HG03060 (cell line): ENCODE measurements at regions not wholly inside any gene's neighbourhood (a gene's known extent, or its start where the extent isn't known, plus 50 kb on each side); places are given as distances from the start of the nearest gene placed in this dataset.

ENCODE experiments used
- ATAC-seq: cut with Tn5 transposase; IDR thresholded peaks from one replicate; pipeline ENCODE4 v1.9.1; 2021; ENCODE audit warnings: low read depth, moderate number of reproducible peaks; ENCODE audit not compliant: unreplicated experiment

DNA sequence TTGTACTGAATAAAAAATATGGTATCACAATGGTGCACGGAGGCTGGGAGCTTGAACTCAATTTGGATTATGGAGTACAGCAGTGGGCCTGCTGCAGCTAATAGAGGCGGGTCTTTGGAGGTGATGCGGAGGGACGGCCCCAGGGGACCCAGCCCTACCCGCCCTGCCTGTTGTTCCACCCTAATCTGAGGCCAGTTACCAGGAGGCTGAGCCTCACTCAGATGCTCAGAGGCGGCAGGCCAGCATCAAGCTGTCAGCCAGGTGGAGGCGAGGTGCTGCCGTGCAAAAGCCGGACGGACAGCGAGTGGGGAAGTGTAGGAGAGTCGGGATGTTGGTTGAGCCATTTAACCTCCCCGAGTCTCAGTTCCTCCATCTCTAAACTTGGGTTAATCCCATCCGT, 218.5 kb upstream of the RGMA start:
- no peak for ATAC-seq

DNA sequence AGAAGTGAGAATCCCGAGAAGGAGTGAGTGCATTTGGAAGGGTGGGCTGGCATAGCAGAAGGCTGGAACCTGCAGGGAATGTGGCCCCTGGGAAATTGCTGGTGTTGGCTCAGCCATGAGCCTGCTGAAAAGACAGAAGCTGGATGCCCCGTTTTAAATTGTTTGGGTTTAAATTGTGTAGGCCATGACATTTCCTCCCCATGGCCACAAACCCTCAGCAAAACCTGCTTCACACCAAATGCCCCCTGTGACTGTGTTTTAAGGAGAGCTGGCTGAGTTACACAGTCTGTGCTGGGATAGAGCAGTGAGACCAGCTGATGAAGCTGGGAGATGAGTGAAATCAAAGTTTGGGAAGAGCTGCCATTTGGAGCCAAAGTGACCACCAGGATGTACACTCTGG, 216.3 kb upstream of the RGMA start:
- ATAC-seq: no peak

- ATAC-seq: no peak
Observed at GRCh38 chr15:93302080-93302765, 213.2 kb upstream of the RGMA start.

GRCh38 chr15:93300796-93301195, 211.8 kb upstream of the RGMA start:
- ATAC-seq: no peak

DNA sequence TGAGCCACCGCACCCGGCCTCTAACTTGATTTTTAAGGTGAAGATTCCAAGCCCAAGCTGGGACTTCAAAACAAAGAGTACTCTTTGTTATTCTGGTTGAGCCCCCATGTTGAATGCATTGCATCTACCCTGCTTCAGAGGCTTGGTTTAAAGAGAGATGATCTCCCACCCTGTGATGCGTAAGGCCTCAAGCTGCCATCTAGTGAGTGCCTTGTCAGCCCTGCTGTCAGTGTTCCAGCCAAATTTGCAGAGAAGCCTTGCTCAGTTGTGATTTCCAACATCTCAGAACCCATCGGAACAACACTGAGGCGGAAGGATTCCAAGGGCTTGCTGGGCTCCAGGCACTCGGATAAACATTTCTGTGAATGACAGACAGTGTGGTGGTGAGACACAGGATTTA, 210.7 kb upstream of the RGMA start:
- no peak for ATAC-seq

DNA sequence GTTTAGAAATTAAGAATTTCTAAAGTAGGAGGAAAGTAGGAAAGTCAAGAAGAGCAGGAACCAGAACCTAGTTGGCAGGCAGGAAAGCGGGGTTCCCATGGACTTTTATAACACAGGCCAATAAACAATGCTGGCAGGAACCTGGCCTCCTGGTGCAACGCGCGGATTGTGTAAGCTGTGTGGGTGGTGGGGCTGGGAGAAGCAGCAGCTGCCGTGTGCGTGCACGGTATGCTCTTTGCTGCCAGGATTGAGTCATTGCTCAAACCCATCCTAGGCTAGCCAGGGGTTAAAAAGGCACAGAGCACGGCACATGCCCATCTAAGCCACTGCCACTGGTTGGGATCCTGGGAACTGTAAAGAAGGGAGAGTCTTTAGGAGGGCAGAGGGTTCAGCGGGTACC, 209.9 kb upstream of the RGMA start:
- no peak for ATAC-seq

DNA sequence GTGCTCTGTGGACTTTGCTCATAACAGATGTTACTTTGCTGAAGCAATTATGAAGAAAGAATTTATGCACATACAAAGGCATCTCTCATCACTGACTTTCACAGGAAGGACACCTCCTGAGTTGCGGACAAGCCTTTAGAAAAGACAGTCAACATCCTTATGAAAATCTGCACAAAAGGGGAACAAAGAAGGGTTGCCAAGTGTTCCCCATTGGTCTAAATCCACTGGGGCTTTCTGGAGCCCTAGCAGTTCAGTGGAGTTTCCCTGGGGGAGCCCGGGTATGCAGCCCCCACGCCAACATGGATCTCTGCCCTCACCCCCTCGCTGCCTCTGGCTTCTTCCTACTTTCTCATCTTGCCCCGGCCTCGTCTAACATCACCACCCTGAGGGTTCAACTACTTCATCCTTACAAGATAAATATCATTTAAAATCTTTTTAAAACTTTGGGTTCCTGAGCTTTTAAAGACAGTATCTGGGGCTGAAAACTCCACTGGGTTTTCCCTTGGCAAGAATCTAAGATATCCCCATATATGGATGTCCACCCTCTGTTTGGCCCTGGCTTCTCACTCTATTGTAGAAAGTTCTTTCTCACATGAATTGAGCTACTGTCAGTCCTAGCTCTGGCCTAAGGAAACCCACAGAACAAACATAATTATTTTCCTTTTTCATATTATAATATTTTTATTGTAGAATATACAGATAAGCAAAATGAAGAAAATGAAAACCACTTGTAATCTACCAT, 207.9 kb upstream of the RGMA start:
- ATAC-seq: no peak

DNA sequence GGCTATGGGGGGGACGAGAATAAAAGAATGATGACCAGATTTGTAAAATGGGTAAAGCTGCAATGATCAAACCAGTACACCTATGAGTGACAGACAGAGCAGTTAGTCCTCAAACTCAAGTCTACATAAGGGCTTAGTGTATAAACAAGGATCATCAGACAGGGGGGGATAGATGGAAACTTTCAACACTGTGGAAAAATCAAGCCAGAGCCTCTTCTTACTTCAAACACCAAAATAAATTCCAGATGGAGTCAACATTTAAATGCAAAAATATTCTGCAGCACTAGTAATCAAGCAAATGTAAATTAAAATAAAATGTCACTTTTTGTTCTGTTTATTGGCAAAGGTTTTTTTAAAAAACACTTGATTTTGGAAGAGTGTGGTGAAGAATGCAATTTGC, 205.9 kb upstream of the RGMA start:
- no peak for ATAC-seq

DNA sequence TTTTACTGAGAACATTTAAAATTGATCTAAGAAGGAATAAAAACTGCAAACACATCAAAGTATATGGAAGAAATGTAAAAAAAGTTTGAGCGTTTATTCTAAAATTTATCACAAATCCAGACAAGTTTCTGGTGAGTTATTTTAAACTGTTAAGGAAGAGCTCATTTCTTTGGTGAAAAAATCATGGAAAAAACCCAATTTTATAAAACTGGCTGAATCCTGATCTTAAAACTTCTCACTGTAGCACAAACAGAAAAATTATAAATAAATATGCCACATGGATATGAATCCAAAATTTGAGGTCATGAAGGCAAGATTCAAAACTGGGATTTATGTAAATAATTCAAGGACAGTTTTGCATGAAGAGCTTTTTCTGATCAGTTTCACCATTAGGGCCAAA, 205.1 kb upstream of the RGMA start:
- ATAC-seq: no peak

DNA sequence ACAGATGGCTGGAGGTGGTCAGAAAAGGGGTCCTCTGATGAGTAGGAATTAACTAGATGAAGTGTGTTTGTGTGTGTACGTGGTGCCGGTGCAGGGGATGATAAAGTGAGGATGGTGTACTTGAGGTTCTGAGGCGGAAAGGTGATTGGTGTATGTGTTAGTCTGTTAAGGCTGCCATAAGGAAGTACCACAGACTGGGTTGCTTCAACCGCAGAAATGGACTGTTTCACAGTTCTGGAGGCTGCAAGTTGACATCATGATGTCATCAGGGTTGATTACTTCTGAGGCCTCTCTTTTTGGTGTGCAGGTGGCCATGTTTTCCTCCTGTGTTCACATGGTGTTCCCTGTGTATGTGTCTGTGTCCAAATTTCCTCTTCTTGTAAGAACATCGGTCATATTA, 202.4 kb upstream of the RGMA start:
- ATAC-seq: no peak

DNA sequence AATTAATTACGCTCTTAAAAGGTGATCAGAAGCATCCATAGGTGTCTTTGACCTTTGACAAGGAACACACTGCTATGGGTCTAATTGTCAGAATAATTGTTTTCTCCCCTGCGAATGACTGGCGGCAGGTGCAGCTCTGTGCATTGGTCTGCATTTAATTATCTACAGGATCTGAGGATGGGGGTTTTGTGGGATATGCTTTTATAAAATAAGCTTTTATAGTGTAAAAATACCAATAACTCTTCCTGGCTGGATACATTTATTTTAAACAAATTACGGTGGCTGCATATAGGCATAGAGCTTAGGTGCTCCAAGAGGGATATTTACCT, 201.6 kb upstream of the RGMA start:
- ATAC-seq: no peak

GRCh38 chr15:93289941-93290617, 201.1 kb upstream of the RGMA start:
- no peak for ATAC-seq

DNA sequence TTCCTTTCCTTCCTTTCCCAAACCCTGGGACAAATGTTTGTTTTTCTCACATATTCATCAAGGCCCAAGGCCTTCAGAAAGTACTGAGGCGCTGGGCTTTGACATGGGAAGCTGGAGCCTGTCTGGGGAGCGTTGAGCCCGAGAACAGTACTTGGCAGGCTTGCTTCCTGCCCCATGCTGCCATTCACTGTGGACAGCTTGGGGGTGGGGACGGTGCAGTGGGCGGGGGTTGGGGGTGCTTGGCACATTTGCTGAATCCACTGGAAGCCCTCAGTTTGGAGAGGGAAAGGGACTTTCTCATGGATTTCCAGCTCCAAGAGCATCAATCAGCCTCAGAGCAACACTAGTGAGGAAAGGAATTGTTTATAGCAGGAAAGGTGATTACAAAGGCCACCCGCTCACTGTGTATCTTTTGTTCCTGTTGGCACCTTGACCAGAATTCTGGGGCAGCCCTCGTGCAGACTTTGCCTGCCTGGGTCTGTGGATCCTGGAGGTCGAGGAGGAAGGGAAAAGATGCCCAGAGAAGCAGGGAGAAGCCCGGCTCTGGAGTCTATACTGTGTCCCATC, 199.8 kb upstream of the RGMA start:
- no peak for ATAC-seq

- ATAC-seq: no peak
Observed at GRCh38 chr15:93286446-93286845, 197.4 kb upstream of the RGMA start.

DNA sequence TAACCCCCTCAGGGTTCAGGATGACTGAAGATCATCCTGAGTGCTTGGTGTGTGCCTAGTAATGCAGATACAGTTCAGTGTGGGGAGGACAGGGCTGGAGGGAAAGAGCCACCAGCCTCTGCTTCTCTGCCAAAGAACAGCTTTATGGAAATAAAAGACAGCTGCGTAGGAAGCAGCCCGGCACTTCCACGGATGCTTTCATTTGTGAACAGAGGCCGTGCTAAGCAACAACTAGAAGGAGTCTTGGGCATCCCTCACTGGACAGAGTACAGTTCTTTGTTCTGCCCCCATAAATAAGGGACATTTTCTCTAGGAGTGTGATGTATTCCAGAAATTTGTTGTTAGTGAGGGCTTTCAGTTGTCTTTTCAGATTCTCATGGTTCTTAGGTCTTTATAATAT, 194.8 kb upstream of the RGMA start:
- no peak for ATAC-seq

DNA sequence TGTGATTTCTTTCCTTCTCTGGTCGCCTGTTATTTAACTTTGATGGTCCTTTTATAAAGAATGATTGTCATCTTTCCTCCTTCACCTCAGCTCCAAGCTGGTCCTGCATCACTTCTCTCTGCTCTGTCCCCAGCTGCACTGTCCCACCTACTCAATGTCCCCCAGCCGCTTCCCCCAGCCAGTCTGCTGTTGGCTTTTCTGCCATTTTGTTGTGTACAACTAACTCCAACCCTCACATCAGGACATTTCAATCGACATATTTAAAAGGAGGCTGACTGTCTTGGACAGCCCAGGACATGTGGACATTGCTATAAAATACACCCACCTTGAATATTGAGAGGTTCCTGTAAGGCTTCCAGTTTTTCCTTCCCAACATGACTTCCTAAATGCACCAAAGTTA, 193.8 kb upstream of the RGMA start:
- no peak for ATAC-seq

DNA sequence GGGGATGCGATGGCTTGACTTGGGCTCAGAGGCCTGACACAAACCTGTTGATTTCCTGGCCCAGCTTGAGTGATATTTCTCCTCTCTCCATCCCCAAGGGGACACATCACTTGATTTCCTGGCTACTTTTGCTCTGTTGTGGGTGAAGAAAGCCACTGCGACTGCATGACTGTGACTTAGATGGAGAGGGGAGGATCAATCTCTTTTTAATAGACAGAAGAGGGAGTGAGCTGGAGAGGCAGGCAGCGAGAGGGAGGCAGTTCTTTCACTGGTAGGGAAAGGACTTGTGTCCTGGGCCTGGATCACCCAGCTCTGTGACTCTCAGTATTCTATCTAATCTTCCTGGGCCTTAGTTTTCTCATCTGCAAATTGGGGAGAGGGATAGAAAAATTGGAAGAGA, 189.8 kb upstream of the RGMA start:
- no peak for ATAC-seq

GRCh38 chr15:93278006-93278405, 189.0 kb upstream of the RGMA start:
- no peak for ATAC-seq

DNA sequence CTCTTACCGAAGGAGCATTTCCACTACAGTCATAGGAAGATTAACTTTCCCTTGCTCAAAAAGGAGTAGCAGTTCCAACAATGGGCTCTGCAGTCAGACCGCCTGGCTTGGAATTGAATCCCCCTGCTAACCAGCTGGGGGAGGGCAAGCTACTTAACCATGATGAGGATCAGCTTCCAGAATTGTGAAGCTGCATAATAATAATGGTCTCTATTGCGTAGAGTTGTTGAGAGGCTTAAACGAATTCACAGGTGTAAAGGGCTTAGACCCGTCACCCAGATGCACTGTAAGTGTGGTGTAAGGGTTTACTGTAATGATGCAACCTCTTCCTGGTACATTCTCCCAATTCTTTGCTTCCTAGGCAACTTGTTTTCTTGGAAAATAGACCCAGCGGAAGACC, 185.2 kb upstream of the RGMA start:
- ATAC-seq: no peak

DNA sequence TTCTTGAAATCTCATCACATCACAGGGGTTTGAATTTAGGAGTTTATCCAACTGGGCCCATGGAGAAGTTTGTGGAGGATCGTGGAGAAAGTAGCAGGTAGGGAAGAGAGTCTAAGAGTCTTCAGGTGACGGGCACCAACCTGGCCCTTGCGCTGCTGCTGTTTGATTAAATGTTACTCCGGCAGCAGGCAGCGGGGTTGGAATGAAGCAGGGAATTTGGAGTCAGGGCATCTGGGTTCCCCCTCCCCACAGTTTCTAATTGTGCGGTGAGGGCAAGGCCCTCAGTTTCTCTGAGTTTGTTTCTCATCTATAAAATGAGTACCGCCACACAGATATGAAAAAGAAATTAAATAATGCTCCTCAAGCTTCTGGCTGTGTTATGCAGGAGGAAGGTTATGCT, 182.9 kb upstream of the RGMA start:
- ATAC-seq: no peak

DNA sequence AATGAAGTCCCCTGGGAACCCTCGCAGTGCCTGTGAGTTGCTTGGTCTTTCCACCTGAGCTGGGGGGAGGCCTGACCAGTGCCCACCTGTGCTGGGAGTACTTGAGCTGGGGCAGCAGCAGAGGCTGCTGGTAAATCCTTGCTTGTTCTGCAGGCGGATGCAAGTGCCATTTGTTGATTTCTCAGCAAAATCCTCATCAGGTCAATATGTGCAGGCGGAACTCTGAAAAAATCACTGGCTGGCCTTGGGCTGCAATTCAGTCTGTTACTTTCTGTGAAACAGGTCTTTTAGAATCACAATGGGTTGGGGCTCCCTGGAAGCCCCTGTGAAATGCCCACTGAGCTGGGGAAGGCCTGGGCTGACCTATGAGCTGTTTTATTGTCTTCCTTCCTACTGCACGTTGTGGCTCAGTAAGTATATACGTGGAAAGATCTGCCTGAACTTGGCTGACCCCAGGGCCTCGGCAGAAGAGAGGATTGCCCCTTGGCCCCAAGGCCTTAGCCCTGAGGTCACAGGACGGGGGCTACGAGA, 182.0 kb upstream of the RGMA start:
- no peak for ATAC-seq
